VCaP (cell line): ENCODE measurements at regions not wholly inside any gene's neighbourhood (a gene's known extent, or its start where the extent isn't known, plus 50 kb on each side); places are given as distances from the start of the nearest gene placed in this dataset.
A peak's percentile ranks its signal among the peaks of the same experiment; 100 is the strongest.

Source experiments
- H3K27ac ChIP-seq: fragments of 450-650 bp; 2 replicates; pipeline ENCODE4 v1.5.1; 2017
- CTCF ChIP-seq: fragments of 450-650 bp; conservative IDR thresholded peaks from 2 replicates; pipeline ENCODE4 v1.5.1; 2017; ENCODE audit warnings: mild to moderate bottlenecking, moderate library complexity

GRCh38 chr9:73553295-73553694 lies 401.6 kb downstream of the ANXA1 start:
- TF ChIP-seq CTCF: no peak
- H3K27ac ChIP-seq: peak overlapping the region; percentile 87

- H3K27ac ChIP-seq: no peak overlapping the region
- no peak for TF ChIP-seq CTCF
These were observed 406.8 kb downstream of the ANXA1 start for GRCh38 chr9:73558471-73558870.

DNA sequence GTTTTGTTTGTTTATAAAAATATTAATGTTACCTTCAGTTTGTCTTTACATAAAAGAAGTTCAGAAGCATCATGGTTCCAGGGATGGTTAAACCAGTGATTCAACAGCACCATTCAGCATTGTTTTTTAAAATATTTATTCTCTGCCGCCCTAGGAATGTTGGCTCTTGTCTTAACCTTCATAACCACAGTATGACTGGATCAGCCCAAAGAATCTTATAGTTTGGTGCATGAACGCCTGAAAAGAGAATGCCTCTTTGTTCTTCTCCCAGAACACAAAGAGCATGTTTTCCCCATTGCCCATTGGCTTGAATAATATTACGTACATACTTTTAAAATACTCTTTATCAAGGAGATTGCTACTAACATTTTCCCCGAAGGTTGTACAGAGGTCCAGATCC lies 413.4 kb downstream of the ANXA1 start:
- no peak for TF ChIP-seq CTCF

DNA sequence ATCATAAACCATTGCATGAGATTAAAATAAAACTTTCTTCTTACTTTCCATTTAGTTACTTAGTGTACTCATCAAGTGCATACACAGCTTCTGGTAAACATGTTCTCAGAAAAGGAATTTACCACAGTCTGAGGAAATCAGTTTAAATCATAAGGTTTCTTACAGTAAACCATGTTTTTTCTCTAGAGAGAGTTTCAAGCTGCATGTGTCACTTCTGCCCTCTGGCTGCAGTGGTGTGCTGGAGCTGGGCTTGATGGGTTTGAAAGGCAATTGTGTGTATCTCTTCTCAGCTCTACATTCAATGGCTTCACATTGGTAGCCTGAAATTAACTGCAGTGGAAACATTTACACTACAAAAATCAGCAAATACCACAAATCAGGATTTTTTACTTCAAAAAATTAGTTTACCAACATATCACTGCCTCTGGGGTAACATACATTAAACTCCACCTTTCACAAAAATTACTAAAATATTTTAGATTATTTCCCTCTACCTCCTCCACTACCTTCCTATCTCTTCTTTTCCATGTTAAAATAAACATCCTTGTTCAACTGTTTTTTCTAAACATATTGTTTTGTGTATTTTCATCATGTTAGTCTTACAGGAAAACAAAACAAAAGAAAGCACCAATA lies 414.3 kb downstream of the ANXA1 start:
- H3K27ac ChIP-seq: peak overlapping the region; percentile 74
- TF ChIP-seq CTCF: peak; percentile 94

More for the DNA sequence above, 413.4 kb downstream of the ANXA1 start:
- H3K27ac ChIP-seq: peak overlapping the region; percentile 74

DNA sequence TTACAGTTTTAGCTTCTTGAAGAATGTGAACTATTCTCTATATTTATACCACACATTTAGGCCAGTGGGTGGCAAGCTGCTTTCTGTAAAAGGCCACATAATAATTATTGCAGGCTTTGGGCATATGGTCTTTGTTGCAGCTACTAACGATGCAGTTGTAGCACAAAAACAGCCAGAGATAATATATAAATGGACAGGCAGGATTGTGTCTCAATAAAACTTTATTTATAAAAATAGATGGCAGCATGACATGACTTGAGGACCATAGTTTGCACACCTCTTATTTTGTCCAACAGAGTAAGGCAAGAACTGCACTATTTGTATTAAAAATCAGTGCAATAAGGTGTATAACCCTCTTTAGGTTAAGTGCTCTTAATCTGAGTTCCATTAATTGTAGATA lies 415.0 kb downstream of the ANXA1 start:
- TF ChIP-seq CTCF: no peak
- peak overlapping the region; percentile 74 for H3K27ac ChIP-seq

GRCh38 chr9:73573235-73573634 lies 421.6 kb downstream of the ANXA1 start:
- H3K27ac ChIP-seq: peak overlapping the region; percentile 65
- TF ChIP-seq CTCF: no peak

DNA sequence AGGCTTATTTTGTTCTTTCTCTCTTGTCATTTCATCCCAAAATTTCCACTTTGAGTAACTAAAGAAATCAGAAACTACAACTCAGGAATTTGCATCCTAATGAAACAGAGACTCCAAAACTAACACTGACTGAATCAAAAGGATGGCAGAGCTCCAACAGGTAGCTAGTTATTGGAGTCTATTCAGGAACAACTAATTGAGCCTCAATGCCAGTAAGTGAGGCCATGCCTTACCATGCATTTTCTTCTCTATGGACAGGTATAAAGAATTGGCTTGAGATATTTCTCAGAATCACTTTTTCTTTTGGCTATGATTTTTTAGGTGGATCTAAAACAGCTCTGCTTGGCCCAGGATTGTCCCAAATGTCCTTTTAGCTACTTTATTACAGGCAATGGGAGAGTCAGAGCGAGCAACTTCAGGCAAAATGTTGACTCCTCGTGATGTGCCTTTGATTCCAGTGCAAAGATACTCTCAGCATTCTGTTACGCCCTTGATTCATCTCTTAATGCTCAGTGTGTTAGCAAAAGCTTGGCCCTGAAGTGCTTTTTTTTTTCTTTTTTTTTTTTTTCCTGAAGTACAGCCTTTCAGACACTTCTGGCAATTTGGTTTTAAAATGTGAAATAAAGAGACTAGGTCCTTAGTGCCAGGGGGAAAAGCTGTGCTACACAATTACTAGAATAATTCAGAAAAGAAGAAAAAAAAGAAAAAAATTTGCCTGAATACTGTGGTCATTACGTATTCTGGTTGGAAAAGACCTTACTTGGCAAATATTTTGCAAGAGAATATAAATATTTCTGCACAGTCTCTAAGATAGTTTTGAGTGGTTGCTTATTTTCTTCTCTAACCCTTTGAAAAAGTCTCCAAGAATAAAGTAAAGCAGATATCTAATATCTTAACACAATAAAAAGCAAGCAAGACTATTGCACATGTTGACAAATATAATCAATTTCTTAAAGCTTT lies 423.7 kb downstream of the ANXA1 start:
- TF ChIP-seq CTCF: no peak

More for the DNA sequence above, 423.7 kb downstream of the ANXA1 start:
- H3K27ac ChIP-seq: no peak overlapping the region
